Heart right ventricle (tissue), 16 donors: ENCODE measurements at regions not wholly inside any gene's neighbourhood (a gene's known extent, or its start where the extent isn't known, plus 50 kb on each side); places are given as distances from the start of the nearest gene placed in this dataset.
A peak's percentile ranks its signal among the peaks of the same experiment; 100 is the strongest.

Experiments
- ATAC-seq, 8 donors: fragments of 200-7000 bp; cut with Tn5 transposase; one replicate each; pipeline ENCODE4 v1.9.1; 2020; ENCODE audit warnings: mild to moderate bottlenecking in 8 of 8, moderate library complexity in 8 of 8, moderate number of reproducible peaks in 1 of 8
- DNase-seq, 2 donors: peaks; one replicate each; pipeline ENCODE4 v3.0.0-alpha.2; 2020
- H3K27ac ChIP-seq, 10 donors: fragments of 200-600 bp; sonication (generic) in 2 of 10; one replicate each; pipeline versions ENCODE4 v1.5.0 to v1.8.0; 2020 to 2022; ENCODE audit warnings: mild to moderate bottlenecking in 3 of 10
- H3K27me3 ChIP-seq, 7 donors: fragments of 200-600 bp; one replicate each; pipeline ENCODE4 v1.8.0; 2021 to 2022; ENCODE audit warnings: mild to moderate bottlenecking in 2 of 7
- H3K36me3 ChIP-seq, 9 donors: fragments of 200-600 bp; sonication (generic) in 1 of 9; one replicate each; pipeline versions ENCODE4 v1.5.0 to v1.8.0; 2020 to 2022; ENCODE audit warnings: mild to moderate bottlenecking in 2 of 9
- H3K4me1 ChIP-seq, 9 donors: fragments of 200-600 bp; sonication (generic) in 1 of 9; one replicate each; pipeline versions ENCODE4 v1.5.0 to v1.8.0; 2020 to 2022; ENCODE audit warnings: mild to moderate bottlenecking in 4 of 9
- H3K4me3 ChIP-seq, 10 donors: fragments of 200-600 bp; sonication (generic) in 2 of 10; one replicate each; pipeline versions ENCODE4 v1.5.0 to v1.8.0; 2020 to 2022; ENCODE audit warnings: mild to moderate bottlenecking in 7 of 10, moderate library complexity in 2 of 10
- H3K9me3 ChIP-seq, 11 donors: fragments of 200-600 bp in 10 of 11; sonication (generic) in 2 of 11; one replicate each; pipeline versions ENCODE4 v1.5.0 to v1.8.0; 2013 to 2022; ENCODE audit warnings: mild to moderate bottlenecking in 2 of 11, control low read depth in 1 of 11, moderate library complexity in 1 of 11
- CTCF ChIP-seq, 9 donors: fragments of 200-600 bp; sonication (generic) in 2 of 9; IDR thresholded peaks; one replicate each; pipeline versions ENCODE4 v1.5.0 to v1.8.0; 2021 to 2022; ENCODE audit warnings: antibody characterized with exemption in 9 of 9, mild to moderate bottlenecking in 5 of 9, moderate library complexity in 1 of 9
- WGBS, 2 donors: extraction: QIAGEN DNeasy Blood & Tissue Kit; methylation state at CpG; one replicate each; pipeline ENCODE4 v1.1.7; 2013; ENCODE audit warnings: inconsistent platforms in 1 of 2; 5-methylcytosine and 5-hydroxymethylcytosine counted together
- intact Hi-C, 10 donors: fragments of 100-400 bp; cut with DNase I; formaldehyde crosslinking; loops; one replicate each; pipeline versions ENCODE4 v1.11.1 to v1.14.2; 2022
- donor health status: Arrhythmogenic right ventricular cardiomyopathy.
- donor health status: ischemic (EF 13 %, LVEDD 7.1; RV severe dilation, severe dysfunction).
- donor health status: healthy with polysubstance abuse.
- donor health status: DM: no; HTN: yes; CAD: no.
- donor health status: DM: no; HTN: no; CAD: no.
- donor health status: ischemic (EF 25% LVEDD 6.9; RV normal size, moderate dysfunction).
- donor health status: ischemic (EF 25% LVEDD 5.7; RV mildly dilated, moderate dysfunction).
- donor health status: healthy.
- donor health status: DM: yes; HTN: yes; CAD: no.
- donor health status: Ischemic cardiomyopathy.
- donor health status: ischemic (EF 35%, LVEDD 5.7; RV mildly dilated, moderate dysfunction).
- donor health status: nonischemic (EF 11% LVEDD 7.7; RV severe dilation, severe dysfunction).
- donor health status: DM: yes; HTN: yes; CAD: no.
- donor health status: PGD.
- donor health status: ischemic (EF 29% LVEDD 5.4; RV normal size, mild dysfunction).
- donor health status: nonischemic (EF 23%, LVEDD 6.1; RV moderate dilation, normal function).

- Histone ChIP-seq H3K36me3 (no peaks in the 10 kb centered on the region), H3K9me3 (no peaks in the 10 kb centered on the region), H3K27ac (no peak overlapping the region), H3K4me1 (no peaks in the 10 kb centered on the region), H3K4me3 (no peak overlapping the region), H3K27me3 (no peaks in the 10 kb centered on the region)
- ATAC-seq (no peak), DNase-seq (no peak)
- intact Hi-C loops = no loop called here
- 42 to 50% methylated on average over 6 of the region's 6 CpGs for WGBS, 2 donors
- TF ChIP-seq CTCF (IDR thresholded peaks at IDR 0.05) = no peak
Measured at GRCh38 chr3:87127281-87127680, 99.8 kb upstream of the CHMP2B start.

GRCh38 chr3:87126321-87126720 is 100.8 kb upstream of the CHMP2B start:
- WGBS, 2 donors = 43 to 69% methylated on average over 4 of the region's 4 CpGs

GRCh38 chr3:87125116-87125515 is 102.0 kb upstream of the CHMP2B start:
- DNase-seq (no peak), ATAC-seq (no peak)
- H3K4me3 ChIP-seq = no peak overlapping the region
- no peaks in the 10 kb centered on the region for H3K36me3 ChIP-seq
- no peaks in the 10 kb centered on the region for H3K9me3 ChIP-seq
- H3K27ac ChIP-seq = no peak overlapping the region
- 70 to 91% methylated on average over 5 of the region's 5 CpGs for WGBS, 2 donors
- TF ChIP-seq CTCF (IDR thresholded peaks at IDR 0.05) = no peak
- no peaks in the 10 kb centered on the region for H3K4me1 ChIP-seq
- intact Hi-C loops = no loop called here
- no peaks in the 10 kb centered on the region for H3K27me3 ChIP-seq

More at GRCh38 chr3:87126321-87126720, 100.8 kb upstream of the CHMP2B start:
- no peaks in the 10 kb centered on the region for H3K4me1 ChIP-seq
- no peak for TF ChIP-seq CTCF (IDR thresholded peaks at IDR 0.05)
- ATAC-seq (peak in 1 of 8 donors; percentile 16), DNase-seq (no peak)
- no peaks in the 10 kb centered on the region for H3K36me3 ChIP-seq
- no peak overlapping the region for H3K27ac ChIP-seq
- H3K9me3 ChIP-seq = no peaks in the 10 kb centered on the region
- intact Hi-C loops = no loop called here
- H3K27me3 ChIP-seq = no peaks in the 10 kb centered on the region
- no peak overlapping the region for H3K4me3 ChIP-seq

GRCh38 chr3:87122766-87123165 is 104.3 kb upstream of the CHMP2B start:
- no peak for ATAC-seq
- intact Hi-C loops = no loop called here
- no peaks in the 10 kb centered on the region for H3K4me1 ChIP-seq

More at GRCh38 chr3:87122766-87123165, 104.3 kb upstream of the CHMP2B start:
- Histone ChIP-seq H3K27me3 (no peaks in the 10 kb centered on the region), H3K4me3 (no peak overlapping the region), H3K27ac (no peak overlapping the region), H3K9me3 (no peaks in the 10 kb centered on the region), H3K36me3 (no peaks in the 10 kb centered on the region)
- DNase-seq = no peak
- TF ChIP-seq CTCF (IDR thresholded peaks at IDR 0.05) = no peak
